ENCODE measurements at regions not wholly inside any gene's neighbourhood (a gene's known extent, or its start where the extent isn't known, plus 50 kb on each side); places are given as distances from the start of the nearest gene placed in this dataset.

- H3K4me1 ChIP-seq: no peaks in the 10 kb centered on the region
These were observed 178.3 kb upstream of the CCDC68 start for GRCh38 chr18:55137602-55138001.

GRCh38 chr18:55136864-55137263, 177.6 kb upstream of the CCDC68 start:
- H3K27me3 ChIP-seq: no peaks in the 10 kb centered on the region
- no peak for DNase-seq (ENCODE audit: extremely low spot score)
- intact Hi-C loops (cut with DNase I): no loop called here
- no peak for TF ChIP-seq POLR2A (IDR thresholded peaks at IDR 0.05; ENCODE audit: low read depth)
- no peak for TF ChIP-seq CTCF (IDR thresholded peaks at IDR 0.05)
- no peak for TF ChIP-seq EP300 (IDR thresholded peaks at IDR 0.05)
- no peak for TF ChIP-seq POLR2AphosphoS5 (IDR thresholded peaks at IDR 0.05)
- no peaks in the 10 kb centered on the region for H3K36me3 ChIP-seq
- no peaks in the 10 kb centered on the region for H3K9me3 ChIP-seq
- H3K4me1 ChIP-seq: no peaks in the 10 kb centered on the region
- WGBS: 78% methylated on average over 7 of the region's 7 CpGs
- H3K4me3 ChIP-seq: no peak overlapping the region
- H3K27ac ChIP-seq (replicated peaks in 1 of 4): no peak overlapping the region

More at GRCh38 chr18:55137602-55138001, 178.3 kb upstream of the CCDC68 start:
- no peaks in the 10 kb centered on the region for H3K36me3 ChIP-seq
- 91% methylated on average over 2 of the region's 2 CpGs for WGBS
- no peak overlapping the region for H3K27ac ChIP-seq (replicated peaks in 1 of 4)
- H3K9me3 ChIP-seq: no peaks in the 10 kb centered on the region
- H3K4me3 ChIP-seq: no peak overlapping the region
- no peaks in the 10 kb centered on the region for H3K27me3 ChIP-seq
- DNase-seq (ENCODE audit: extremely low spot score): no peak
- intact Hi-C loops (cut with DNase I): no loop called here
- no peak for TF ChIP-seq POLR2AphosphoS5 (IDR thresholded peaks at IDR 0.05)

GRCh38 chr18:55136258-55136657, 177.0 kb upstream of the CCDC68 start:
- Histone ChIP-seq H3K36me3 (no peaks in the 10 kb centered on the region), H3K4me1 (no peaks in the 10 kb centered on the region), H3K27ac (replicated peaks in 1 of 4) (no peak overlapping the region), H3K4me3 (no peak overlapping the region), H3K27me3 (no peaks in the 10 kb centered on the region), H3K9me3 (no peaks in the 10 kb centered on the region)
- intact Hi-C loops (cut with DNase I): no loop called here
- TF ChIP-seq POLR2AphosphoS5 (IDR thresholded peaks at IDR 0.05) (no peak), CTCF (IDR thresholded peaks at IDR 0.05) (no peak), POLR2A (IDR thresholded peaks at IDR 0.05; ENCODE audit: low read depth) (no peak), EP300 (IDR thresholded peaks at IDR 0.05) (no peak)
- DNase-seq (ENCODE audit: extremely low spot score): no peak
- 76% methylated on average over 6 of the region's 6 CpGs for WGBS

GRCh38 chr18:55133378-55133777, 174.1 kb upstream of the CCDC68 start:
- WGBS: 92% methylated on average over 6 of the region's 6 CpGs
- H3K4me3 ChIP-seq: no peak overlapping the region

GRCh38 chr18:55128437-55128836, 169.2 kb upstream of the CCDC68 start:
- Histone ChIP-seq H3K27ac (replicated peaks in 1 of 4) (no peak overlapping the region), H3K27me3 (no peaks in the 10 kb centered on the region), H3K4me3 (no peak overlapping the region), H3K4me1 (no peaks in the 10 kb centered on the region), H3K36me3 (no peaks in the 10 kb centered on the region), H3K9me3 (no peaks in the 10 kb centered on the region)
- WGBS: 94% methylated on average over 3 of the region's 3 CpGs
- no peak for DNase-seq (ENCODE audit: extremely low spot score)
- intact Hi-C loops (cut with DNase I): no loop called here
- no peak for TF ChIP-seq POLR2A (IDR thresholded peaks at IDR 0.05; ENCODE audit: low read depth)
- TF ChIP-seq EP300 (IDR thresholded peaks at IDR 0.05): no peak
- TF ChIP-seq POLR2AphosphoS5 (IDR thresholded peaks at IDR 0.05): no peak
- TF ChIP-seq CTCF (IDR thresholded peaks at IDR 0.05): no peak

More at GRCh38 chr18:55133378-55133777, 174.1 kb upstream of the CCDC68 start:
- TF ChIP-seq POLR2AphosphoS5 (IDR thresholded peaks at IDR 0.05): no peak
- no peak for TF ChIP-seq EP300 (IDR thresholded peaks at IDR 0.05)
- no peak for TF ChIP-seq CTCF (IDR thresholded peaks at IDR 0.05)
- no peak for TF ChIP-seq POLR2A (IDR thresholded peaks at IDR 0.05; ENCODE audit: low read depth)
- Histone ChIP-seq H3K4me1 (no peaks in the 10 kb centered on the region), H3K36me3 (no peaks in the 10 kb centered on the region), H3K27ac (replicated peaks in 1 of 4) (no peak overlapping the region), H3K9me3 (no peaks in the 10 kb centered on the region), H3K27me3 (no peaks in the 10 kb centered on the region)
- peak; percentile 75 for DNase-seq (ENCODE audit: extremely low spot score)
- intact Hi-C loops (cut with DNase I): no loop called here

Data from esophagus muscularis mucosa (tissue), 4 donors.